SK-N-SH treated with all-trans-retinoic acid at 6 μM for 48 hours (cell line): ENCODE measurements at regions not wholly inside any gene's neighbourhood (a gene's known extent, or its start where the extent isn't known, plus 50 kb on each side); places are given as distances from the start of the nearest gene placed in this dataset.

Experiments used
- ATAC-seq: fragments of 200-7000 bp; cut with Tn5 transposase; 3 replicates; pipeline ENCODE4 v1.9.1; 2020; ENCODE audit warnings: mild to moderate bottlenecking, moderate library complexity
- ARNTL ChIP-seq: fragments of 450-650 bp; formaldehyde crosslinking; IDR thresholded peaks from 2 replicates; pipeline ENCODE4 v1.5.0; 2020; ENCODE audit warnings: low read depth, mild to moderate bottlenecking, moderate library complexity, borderline replicate concordance
- BACH2 ChIP-seq: fragments of 250-450 bp; sonication (Bioruptor Pico); IDR thresholded peaks from 2 replicates; pipeline ENCODE4 v1.9.0; 2021; ENCODE audit warnings: mild to moderate bottlenecking, borderline replicate concordance
- CREB5 ChIP-seq: fragments of 250-450 bp; sonication (Bioruptor Pico); IDR thresholded peaks from 2 replicates; pipeline ENCODE4 v1.5.1; 2020; ENCODE audit warnings: low read depth, mild to moderate bottlenecking, moderate library complexity
- ESRRG ChIP-seq: fragments of 250-450 bp; sonication (Bioruptor Pico); IDR thresholded peaks from 2 replicates; pipeline ENCODE4 v1.6.1; 2021; ENCODE audit warnings: mild to moderate bottlenecking
- GLIS3 ChIP-seq: fragments of 250-450 bp; sonication (Bioruptor Pico); IDR thresholded peaks from 2 replicates; pipeline ENCODE4 v1.5.0; 2020; ENCODE audit warnings: mild to moderate bottlenecking, moderate library complexity
- ISL1 ChIP-seq: fragments of 250-450 bp; sonication (Bioruptor Pico); IDR thresholded peaks from 2 replicates; pipeline ENCODE4 v2.1.2; 2022; ENCODE audit warnings: mild to moderate bottlenecking, moderate library complexity
- OSR1 ChIP-seq: fragments of 250-450 bp; sonication (Bioruptor Pico); IDR thresholded peaks from 2 replicates; pipeline ENCODE4 v1.8.0; 2022; ENCODE audit warnings: moderate library complexity, mild to moderate bottlenecking, inconsistent platforms
- PPARA ChIP-seq: fragments of 250-450 bp; sonication (Bioruptor Pico); IDR thresholded peaks from 2 replicates; pipeline ENCODE4 v1.5.0; 2020; ENCODE audit warnings: mild to moderate bottlenecking, borderline replicate concordance
- RARB ChIP-seq: fragments of 250-450 bp; sonication (Bioruptor Pico); IDR thresholded peaks from 2 replicates; pipeline ENCODE4 v1.8.0; 2021; ENCODE audit warnings: mild to moderate bottlenecking, moderate library complexity
- SNAI2 ChIP-seq: fragments of 250-450 bp; sonication (Bioruptor Pico); IDR thresholded peaks from 2 replicates; pipeline ENCODE4 v1.5.0; 2020; ENCODE audit warnings: mild to moderate bottlenecking, moderate library complexity
- TCF4 ChIP-seq: fragments of 250-450 bp; sonication (Bioruptor Pico); IDR thresholded peaks from 2 replicates; pipeline ENCODE4 v1.8.0; 2021; ENCODE audit warnings: mild to moderate bottlenecking, moderate library complexity, borderline replicate concordance
- TOX ChIP-seq: fragments of 250-450 bp; sonication (Bioruptor Pico); IDR thresholded peaks from 2 replicates; pipeline ENCODE4 v1.8.0; 2021; ENCODE audit warnings: mild to moderate bottlenecking, moderate library complexity, borderline replicate concordance
- TSHZ2 ChIP-seq: fragments of 250-450 bp; sonication (Bioruptor Pico); IDR thresholded peaks from 2 replicates; pipeline ENCODE4 v1.5.0; 2020; ENCODE audit warnings: mild to moderate bottlenecking, moderate library complexity
- ZC3H10 ChIP-seq: fragments of 250-450 bp; sonication (Bioruptor Pico); IDR thresholded peaks from 2 replicates; pipeline ENCODE4 v1.5.1; 2021; ENCODE audit warnings: mild to moderate bottlenecking, moderate library complexity
- ZFP3 ChIP-seq: fragments of 250-450 bp; sonication (Bioruptor Pico); IDR thresholded peaks from 2 replicates; pipeline ENCODE4 v1.5.0; 2020; ENCODE audit warnings: mild to moderate bottlenecking, moderate library complexity
- ZNF565 ChIP-seq: fragments of 450-650 bp; formaldehyde crosslinking; conservative IDR thresholded peaks from 2 replicates; pipeline ENCODE4 v1.5.0; 2020; ENCODE audit warnings: low read depth, mild to moderate bottlenecking, moderate library complexity
- TF ChIP-seq, protein P1 (sequence below): fragments of 250-450 bp; sonication (Bioruptor Pico); IDR thresholded peaks from 2 replicates; pipeline ENCODE4 v1.8.0; 2021; ENCODE audit warnings: low read depth, mild to moderate bottlenecking, moderate library complexity, borderline replicate concordance
- TF ChIP-seq, protein P2 (sequence below): fragments of 250-450 bp; sonication (Bioruptor Pico); IDR thresholded peaks from 2 replicates; pipeline ENCODE4 v1.5.1; 2021; ENCODE audit warnings: mild to moderate bottlenecking, moderate library complexity
- TF ChIP-seq, protein P3 (sequence below): fragments of 250-450 bp; sonication (Bioruptor Pico); IDR thresholded peaks from 2 replicates; pipeline ENCODE4 v1.8.0; 2020; ENCODE audit warnings: mild to moderate bottlenecking, moderate library complexity, borderline replicate concordance

DNA sequence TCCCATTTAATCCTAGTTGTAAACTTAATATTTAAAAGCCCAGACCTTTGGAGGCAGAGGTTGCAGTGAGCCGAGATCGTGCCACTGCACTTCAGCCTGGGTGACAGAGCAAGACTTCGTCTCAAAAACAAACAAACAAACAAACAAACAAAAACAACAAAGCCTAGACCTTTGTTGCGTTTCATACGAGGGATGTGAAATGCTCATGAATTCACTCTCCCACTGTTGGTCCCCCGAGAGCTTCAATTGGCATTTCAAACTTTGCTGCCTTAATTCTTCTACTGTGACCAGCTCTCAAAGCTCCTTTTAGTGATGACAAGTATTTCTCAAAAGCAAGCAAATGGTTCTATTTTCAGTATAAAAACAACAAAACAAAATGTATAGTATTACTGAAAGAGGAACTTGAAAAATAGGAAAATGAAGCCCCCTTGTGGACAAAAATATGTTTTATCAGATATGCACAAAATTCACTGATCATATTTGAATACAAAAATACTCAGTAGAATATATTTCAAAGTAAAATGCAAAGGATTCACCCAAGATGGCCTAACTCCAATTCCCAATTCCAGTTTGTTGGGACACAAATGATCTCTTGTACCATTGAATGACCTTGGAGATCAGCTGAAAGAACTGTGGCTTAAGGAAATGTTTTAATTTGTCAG, 140.4 kb downstream of the ESM1 start:
- peak; percentile 73 for ATAC-seq

DNA sequence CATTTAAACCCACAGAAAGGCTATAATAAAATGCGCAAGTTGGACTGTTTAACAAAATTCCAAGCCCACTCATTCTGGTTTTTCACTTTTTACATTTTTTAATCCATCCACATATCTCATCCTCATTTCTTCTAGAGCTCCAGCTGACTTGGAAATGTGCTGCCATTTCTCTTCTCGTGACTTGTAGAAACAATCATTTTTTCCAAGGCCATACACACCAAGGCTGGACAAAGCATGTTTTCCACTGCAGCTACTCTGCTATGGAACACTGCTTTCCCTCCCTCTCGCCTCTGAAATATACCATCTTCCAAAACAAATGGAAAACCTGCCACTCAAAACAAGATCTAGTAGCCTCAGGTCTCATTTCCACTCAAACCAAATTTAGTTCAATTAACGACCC, 141.1 kb downstream of the ESM1 start:
- TF ChIP-seq SNAI2 (CRISPR knock-in tag): no peak
- TF ChIP-seq, protein P1, sequence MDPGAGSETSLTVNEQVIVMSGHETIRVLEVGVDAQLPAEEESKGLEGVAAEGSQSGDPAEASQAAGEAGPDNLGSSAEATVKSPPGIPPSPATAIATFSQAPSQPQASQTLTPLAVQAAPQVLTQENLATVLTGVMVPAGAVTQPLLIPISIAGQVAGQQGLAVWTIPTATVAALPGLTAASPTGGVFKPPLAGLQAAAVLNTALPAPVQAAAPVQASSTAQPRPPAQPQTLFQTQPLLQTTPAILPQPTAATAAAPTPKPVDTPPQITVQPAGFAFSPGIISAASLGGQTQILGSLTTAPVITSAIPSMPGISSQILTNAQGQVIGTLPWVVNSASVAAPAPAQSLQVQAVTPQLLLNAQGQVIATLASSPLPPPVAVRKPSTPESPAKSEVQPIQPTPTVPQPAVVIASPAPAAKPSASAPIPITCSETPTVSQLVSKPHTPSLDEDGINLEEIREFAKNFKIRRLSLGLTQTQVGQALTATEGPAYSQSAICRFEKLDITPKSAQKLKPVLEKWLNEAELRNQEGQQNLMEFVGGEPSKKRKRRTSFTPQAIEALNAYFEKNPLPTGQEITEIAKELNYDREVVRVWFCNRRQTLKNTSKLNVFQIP (CRISPR knock-in tag): no peak
- no peak for TF ChIP-seq OSR1 (CRISPR knock-in tag)
- TF ChIP-seq, protein P2, sequence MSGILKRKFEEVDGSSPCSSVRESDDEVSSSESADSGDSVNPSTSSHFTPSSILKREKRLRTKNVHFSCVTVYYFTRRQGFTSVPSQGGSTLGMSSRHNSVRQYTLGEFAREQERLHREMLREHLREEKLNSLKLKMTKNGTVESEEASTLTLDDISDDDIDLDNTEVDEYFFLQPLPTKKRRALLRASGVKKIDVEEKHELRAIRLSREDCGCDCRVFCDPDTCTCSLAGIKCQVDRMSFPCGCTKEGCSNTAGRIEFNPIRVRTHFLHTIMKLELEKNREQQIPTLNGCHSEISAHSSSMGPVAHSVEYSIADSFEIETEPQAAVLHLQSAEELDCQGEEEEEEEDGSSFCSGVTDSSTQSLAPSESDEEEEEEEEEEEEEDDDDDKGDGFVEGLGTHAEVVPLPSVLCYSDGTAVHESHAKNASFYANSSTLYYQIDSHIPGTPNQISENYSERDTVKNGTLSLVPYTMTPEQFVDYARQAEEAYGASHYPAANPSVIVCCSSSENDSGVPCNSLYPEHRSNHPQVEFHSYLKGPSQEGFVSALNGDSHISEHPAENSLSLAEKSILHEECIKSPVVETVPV (CRISPR knock-in tag): no peak
- no peak for TF ChIP-seq CREB5 (CRISPR knock-in tag)

More for the DNA sequence above, 140.4 kb downstream of the ESM1 start:
- TF ChIP-seq ARNTL (CRISPR knock-in tag): no peak
- no peak for TF ChIP-seq GLIS3 (CRISPR knock-in tag)
- TF ChIP-seq ZNF565 (CRISPR knock-in tag): no peak
- no peak for TF ChIP-seq ESRRG
- no peak for TF ChIP-seq PPARA (CRISPR knock-in tag)
- no peak for TF ChIP-seq SNAI2 (CRISPR knock-in tag)
- no peak for TF ChIP-seq ISL1
- TF ChIP-seq, all 23 proteins: peak for 0

GRCh38 chr5:54841481-54841880, 143.9 kb downstream of the ESM1 start:
- TF ChIP-seq ISL1 (no peak), OSR1 (CRISPR knock-in tag) (no peak), ZNF565 (CRISPR knock-in tag) (no peak), RARB (CRISPR knock-in tag) (no peak), ESRRG (no peak), ZC3H10 (no peak)
- ATAC-seq: no peak

More for the DNA sequence above, 141.1 kb downstream of the ESM1 start:
- no peak for ATAC-seq

DNA sequence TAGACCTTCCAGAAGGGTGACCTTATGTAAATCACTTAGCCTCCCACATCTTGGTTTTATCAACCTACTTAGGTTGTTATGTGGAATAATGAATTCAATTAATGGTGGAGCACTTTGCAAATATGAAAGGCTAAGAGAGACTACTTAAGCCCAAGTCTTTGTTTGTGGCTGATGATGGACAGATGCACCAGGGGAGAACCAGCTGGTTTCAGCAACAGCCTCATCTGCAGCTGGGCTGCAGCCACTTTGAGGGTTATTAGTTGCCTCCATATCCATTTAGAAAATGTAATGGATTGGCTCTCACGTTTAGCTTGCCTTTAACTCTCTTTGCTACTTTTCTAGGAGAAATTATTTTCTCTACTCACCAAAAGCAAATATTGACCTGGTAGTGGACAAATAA, 146.6 kb downstream of the ESM1 start:
- TF ChIP-seq ARNTL (CRISPR knock-in tag) (no peak), ZC3H10 (no peak), RARB (CRISPR knock-in tag) (no peak), TSHZ2 (CRISPR knock-in tag) (no peak)
- TF ChIP-seq, protein P3, sequence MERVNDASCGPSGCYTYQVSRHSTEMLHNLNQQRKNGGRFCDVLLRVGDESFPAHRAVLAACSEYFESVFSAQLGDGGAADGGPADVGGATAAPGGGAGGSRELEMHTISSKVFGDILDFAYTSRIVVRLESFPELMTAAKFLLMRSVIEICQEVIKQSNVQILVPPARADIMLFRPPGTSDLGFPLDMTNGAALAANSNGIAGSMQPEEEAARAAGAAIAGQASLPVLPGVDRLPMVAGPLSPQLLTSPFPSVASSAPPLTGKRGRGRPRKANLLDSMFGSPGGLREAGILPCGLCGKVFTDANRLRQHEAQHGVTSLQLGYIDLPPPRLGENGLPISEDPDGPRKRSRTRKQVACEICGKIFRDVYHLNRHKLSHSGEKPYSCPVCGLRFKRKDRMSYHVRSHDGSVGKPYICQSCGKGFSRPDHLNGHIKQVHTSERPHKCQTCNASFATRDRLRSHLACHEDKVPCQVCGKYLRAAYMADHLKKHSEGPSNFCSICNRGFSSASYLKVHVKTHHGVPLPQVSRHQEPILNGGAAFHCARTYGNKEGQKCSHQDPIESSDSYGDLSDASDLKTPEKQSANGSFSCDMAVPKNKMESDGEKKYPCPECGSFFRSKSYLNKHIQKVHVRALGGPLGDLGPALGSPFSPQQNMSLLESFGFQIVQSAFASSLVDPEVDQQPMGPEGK (CRISPR knock-in tag): no peak
- no peak for ATAC-seq

DNA sequence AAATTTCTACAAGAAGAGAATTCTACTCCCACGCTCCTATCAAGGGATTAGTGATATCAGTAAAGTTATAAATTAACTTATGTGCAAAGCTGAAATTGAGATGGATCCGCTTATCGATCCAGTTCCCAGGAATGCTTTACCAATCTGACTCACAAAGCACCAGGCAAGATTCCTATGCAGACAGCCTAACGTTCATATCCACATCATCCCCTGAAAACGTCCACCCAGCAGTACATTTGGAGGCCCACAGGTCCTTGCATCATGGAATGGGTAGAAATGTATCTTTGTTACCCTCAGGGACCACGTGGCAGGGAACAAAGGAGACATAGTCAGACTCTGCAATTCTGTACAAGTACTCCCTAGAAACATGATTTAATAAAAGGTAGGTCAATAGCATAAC, 147.4 kb downstream of the ESM1 start:
- ATAC-seq: no peak
- TF ChIP-seq, protein P2 (CRISPR knock-in tag): no peak
- TF ChIP-seq SNAI2 (CRISPR knock-in tag): no peak
- TF ChIP-seq BACH2 (CRISPR knock-in tag): no peak
- TF ChIP-seq RARB (CRISPR knock-in tag): no peak
- TF ChIP-seq TOX (CRISPR knock-in tag): no peak
- TF ChIP-seq TCF4 (CRISPR knock-in tag): no peak
- TF ChIP-seq ZC3H10: no peak
- no peak for TF ChIP-seq ISL1
- TF ChIP-seq ZNF565 (CRISPR knock-in tag): no peak
- TF ChIP-seq ESRRG: no peak
- TF ChIP-seq, protein P3 (CRISPR knock-in tag): no peak
- TF ChIP-seq ARNTL (CRISPR knock-in tag): no peak
- no peak for TF ChIP-seq GLIS3 (CRISPR knock-in tag)
- TF ChIP-seq PPARA (CRISPR knock-in tag): no peak
- TF ChIP-seq ZFP3 (CRISPR knock-in tag): no peak
